Activated CD8-positive, alpha-beta T cell treated with anti-CD3 and anti-CD28 coated beads, Interleukin-2, amount 10 ng/mL, durations not matched to agents 7 days and 5 days (primary cell): ENCODE measurements at regions not wholly inside any gene's neighbourhood (a gene's known extent, or its start where the extent isn't known, plus 50 kb on each side); places are given as distances from the start of the nearest gene placed in this dataset.

Experiments used
- ATAC-seq: fragments of 150-1000 bp; cut with Tn5 transposase; one replicate; pipeline ENCODE4 v1.10.0; 2021; ENCODE audit warnings: moderate library complexity
- CTCF ChIA-PET: fragments of 350-600 bp; sonication (Branson Sonifier 250); formaldehyde crosslinking; loops from one replicate; lab custom pipeline; 2021; ENCODE audit warnings: antibody characterized with exemption; lab: Charles Lee
- POLR2A ChIA-PET: fragments of 350-600 bp; sonication (Branson Sonifier 250); formaldehyde crosslinking; loops from one replicate; lab custom pipeline; 2021; ENCODE audit warnings: antibody characterized with exemption; lab: Charles Lee
- DNase-seq: peaks from one replicate; pipeline ENCODE4 v3.0.0-alpha.2; 2020
- H3K27ac Mint-ChIP-seq: one replicate; pipeline ENCODE4 v1.8.0; 2021; ENCODE audit warnings: mild to moderate bottlenecking, mixed read lengths
- H3K27me3 Mint-ChIP-seq: one replicate; pipeline ENCODE4 v1.8.0; 2021; ENCODE audit warnings: low read depth, mixed read lengths
- H3K36me3 Mint-ChIP-seq: one replicate; pipeline ENCODE4 v1.8.0; 2021; ENCODE audit warnings: low read depth, mixed read lengths
- H3K4me1 Mint-ChIP-seq: one replicate; pipeline ENCODE4 v1.8.0; 2021; ENCODE audit warnings: low read depth, mixed read lengths
- H3K4me3 Mint-ChIP-seq: one replicate; pipeline ENCODE4 v1.8.0; 2021; ENCODE audit warnings: mild to moderate bottlenecking, mixed read lengths
- H3K9me3 Mint-ChIP-seq: one replicate; pipeline ENCODE4 v1.8.0; 2022; ENCODE audit warnings: mixed read lengths; ENCODE audit not compliant: insufficient read depth

DNA sequence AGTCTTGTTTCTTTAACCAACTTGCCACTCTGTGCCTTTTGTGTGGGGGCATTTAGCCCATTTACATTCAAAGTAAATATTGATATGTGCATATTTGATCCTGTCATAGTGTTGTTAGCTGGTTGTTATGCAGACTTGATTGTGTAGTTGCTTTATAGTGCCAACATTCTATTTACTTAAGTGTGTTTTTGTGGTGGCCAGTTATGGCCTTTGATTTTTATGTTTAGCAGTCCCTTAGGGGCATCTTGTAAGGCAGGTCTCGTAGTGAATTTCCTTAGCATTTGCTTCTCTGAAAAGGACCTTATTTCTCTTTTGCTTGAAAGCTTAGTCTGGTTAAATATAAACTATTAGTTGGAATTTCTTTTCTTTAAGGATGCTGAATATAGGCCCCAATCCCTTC is 282.8 kb upstream of the NECTIN3 start:
- H3K4me1 Mint-ChIP-seq, result no peaks in the 10 kb centered on the region
- no peaks in the 10 kb centered on the region for H3K27me3 Mint-ChIP-seq
- no peak for DNase-seq
- H3K4me3 Mint-ChIP-seq, result no peak overlapping the region
- H3K36me3 Mint-ChIP-seq, result no peaks in the 10 kb centered on the region
- no peaks in the 10 kb centered on the region for H3K9me3 Mint-ChIP-seq
- H3K27ac Mint-ChIP-seq, result no peak overlapping the region
- POLR2A ChIA-PET, result no interaction called here
- CTCF ChIA-PET, result no interaction called here
- ATAC-seq, result no peak

- no peak for DNase-seq
- Mint-ChIP-seq H3K36me3 (no peaks in the 10 kb centered on the region), H3K4me3 (no peak overlapping the region), H3K9me3 (no peaks in the 10 kb centered on the region), H3K27ac (no peak overlapping the region), H3K27me3 (no peaks in the 10 kb centered on the region), H3K4me1 (no peaks in the 10 kb centered on the region)
- CTCF ChIA-PET, result no interaction called here
- ATAC-seq, result no peak
- POLR2A ChIA-PET, result no interaction called here
These were observed 282.3 kb upstream of the NECTIN3 start for GRCh38 chr3:110789315-110789714.

GRCh38 chr3:110790631-110791030 is 281.0 kb upstream of the NECTIN3 start:
- no peak overlapping the region for H3K27ac Mint-ChIP-seq
- CTCF ChIA-PET, result no interaction called here
- ATAC-seq, result no peak

GRCh38 chr3:110791995-110792686 is 279.5 kb upstream of the NECTIN3 start:
- peaks cover 2% of the 10 kb centered on the region for H3K27me3 Mint-ChIP-seq
- DNase-seq, result no peak
- no peak overlapping the region for H3K27ac Mint-ChIP-seq
- H3K36me3 Mint-ChIP-seq, result no peaks in the 10 kb centered on the region
- ATAC-seq, result no peak
- ChIA-PET CTCF (no interaction called here), POLR2A (no interaction called here)
- H3K4me1 Mint-ChIP-seq, result no peaks in the 10 kb centered on the region
- no peaks in the 10 kb centered on the region for H3K9me3 Mint-ChIP-seq
- no peak overlapping the region for H3K4me3 Mint-ChIP-seq

More at GRCh38 chr3:110790631-110791030, 281.0 kb upstream of the NECTIN3 start:
- no peaks in the 10 kb centered on the region for H3K36me3 Mint-ChIP-seq
- POLR2A ChIA-PET, result no interaction called here
- no peak for DNase-seq
- H3K4me1 Mint-ChIP-seq, result no peaks in the 10 kb centered on the region
- no peak overlapping the region for H3K4me3 Mint-ChIP-seq
- H3K27me3 Mint-ChIP-seq, result peaks cover 2% of the 10 kb centered on the region
- no peaks in the 10 kb centered on the region for H3K9me3 Mint-ChIP-seq

- ATAC-seq (no peak), DNase-seq (no peak)
- H3K4me1 Mint-ChIP-seq, result no peaks in the 10 kb centered on the region
- no peaks in the 10 kb centered on the region for H3K36me3 Mint-ChIP-seq
- no peak overlapping the region for H3K4me3 Mint-ChIP-seq
- H3K27ac Mint-ChIP-seq, result no peak overlapping the region
- peaks cover 5% of the 10 kb centered on the region for H3K27me3 Mint-ChIP-seq
- CTCF ChIA-PET, result no interaction called here
- POLR2A ChIA-PET, result no interaction called here
- H3K9me3 Mint-ChIP-seq, result no peaks in the 10 kb centered on the region
These were observed 278.0 kb upstream of the NECTIN3 start for GRCh38 chr3:110793611-110794010.

DNA sequence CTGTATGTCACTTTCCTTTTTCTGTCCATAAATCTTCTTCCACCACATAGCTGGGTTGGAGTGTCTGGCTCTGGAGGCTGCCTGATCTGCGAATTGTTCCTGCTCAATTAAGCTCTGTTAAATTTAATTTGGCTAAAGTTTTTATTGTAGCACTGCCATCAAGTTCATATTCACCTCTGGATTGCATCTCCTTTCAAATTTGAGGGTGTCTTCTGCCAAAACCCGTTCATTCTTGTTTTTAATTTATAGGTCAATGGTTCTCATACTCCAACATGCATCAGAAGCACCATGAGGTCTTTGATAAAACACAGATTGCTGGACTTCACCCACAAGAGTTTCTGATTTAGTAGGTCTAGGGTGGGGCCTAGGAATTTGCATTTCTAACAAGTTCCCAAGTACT is 276.5 kb upstream of the NECTIN3 start:
- ChIA-PET POLR2A (no interaction called here), CTCF (no interaction called here)
- ATAC-seq, result no peak
- no peaks in the 10 kb centered on the region for H3K4me1 Mint-ChIP-seq
- no peaks in the 10 kb centered on the region for H3K36me3 Mint-ChIP-seq
- H3K27ac Mint-ChIP-seq, result no peak overlapping the region
- H3K4me3 Mint-ChIP-seq, result no peak overlapping the region
- no peak for DNase-seq
- H3K27me3 Mint-ChIP-seq, result peaks cover 5% of the 10 kb centered on the region
- no peaks in the 10 kb centered on the region for H3K9me3 Mint-ChIP-seq

DNA sequence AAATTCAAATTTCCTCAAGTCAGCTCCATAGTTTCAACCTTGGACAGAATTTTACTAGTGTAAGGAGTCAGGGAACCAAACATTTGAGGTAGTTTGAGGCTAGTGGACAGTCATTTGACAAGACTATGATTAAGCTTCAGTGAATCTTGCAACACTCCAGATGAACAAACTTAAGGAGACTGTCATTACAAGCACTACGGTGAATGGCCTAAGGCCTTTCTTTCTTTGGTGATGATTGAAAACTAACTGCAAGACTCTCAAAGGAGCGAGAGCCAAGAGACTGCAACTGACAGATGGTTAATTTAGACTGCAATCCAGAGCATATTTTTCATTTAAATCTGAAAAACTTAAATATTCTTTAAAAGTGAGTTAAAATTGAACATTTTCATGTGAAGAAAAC is 272.3 kb upstream of the NECTIN3 start:
- H3K9me3 Mint-ChIP-seq, result no peaks in the 10 kb centered on the region
- no peak for ATAC-seq
- H3K4me1 Mint-ChIP-seq, result no peaks in the 10 kb centered on the region

DNA sequence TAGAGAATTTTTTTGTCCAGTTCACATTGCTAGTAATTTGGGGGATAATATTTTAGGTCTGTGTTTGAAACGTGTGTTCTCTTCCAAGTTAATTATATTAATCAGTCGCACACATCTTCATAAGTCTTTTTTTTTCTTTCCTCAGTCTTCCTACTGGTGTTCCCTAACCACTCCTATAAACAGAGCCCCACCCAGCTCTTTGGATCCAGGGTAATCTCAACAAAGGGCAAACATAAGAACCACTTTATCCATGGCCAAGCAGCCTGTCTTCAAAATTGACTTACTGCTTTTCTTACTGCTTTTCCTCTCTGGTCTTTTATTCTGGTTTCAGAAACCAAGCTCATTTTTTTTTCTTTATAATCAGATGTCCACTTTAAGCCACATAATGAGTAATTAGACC is 266.8 kb upstream of the NECTIN3 start:
- Mint-ChIP-seq H3K9me3 (no peaks in the 10 kb centered on the region), H3K4me3 (no peak overlapping the region), H3K27me3 (peaks cover 9% of the 10 kb centered on the region), H3K36me3 (no peaks in the 10 kb centered on the region), H3K27ac (no peak overlapping the region), H3K4me1 (no peaks in the 10 kb centered on the region)
- ChIA-PET CTCF (no interaction called here), POLR2A (no interaction called here)
- no peak for ATAC-seq
- DNase-seq, result no peak

More for the DNA sequence above, 272.3 kb upstream of the NECTIN3 start:
- Mint-ChIP-seq H3K27ac (no peak overlapping the region), H3K36me3 (no peaks in the 10 kb centered on the region), H3K27me3 (peaks cover 5% of the 10 kb centered on the region), H3K4me3 (no peak overlapping the region)
- ChIA-PET CTCF (no interaction called here), POLR2A (no interaction called here)
- no peak for DNase-seq

DNA sequence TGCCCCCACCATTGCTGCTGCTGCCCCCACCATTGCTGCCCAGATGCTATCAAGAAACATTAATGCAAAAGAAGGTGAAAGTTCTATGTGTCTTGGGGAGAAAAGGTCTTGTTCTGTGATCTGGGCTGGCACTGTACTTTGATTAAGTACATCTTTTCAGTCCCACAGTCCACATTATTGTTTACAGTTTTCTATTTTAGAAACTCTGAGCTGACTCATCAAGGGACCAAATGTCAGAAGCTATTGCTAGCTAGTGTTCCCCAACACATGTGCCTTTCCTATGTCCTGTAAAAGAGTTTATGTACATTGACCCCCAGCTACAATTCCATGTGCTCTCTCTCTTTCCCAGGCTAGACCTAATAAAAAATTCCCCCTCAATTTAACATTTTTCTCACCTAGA is 264.7 kb upstream of the NECTIN3 start:
- ATAC-seq, result no peak
- Mint-ChIP-seq H3K4me3 (no peak overlapping the region), H3K9me3 (no peaks in the 10 kb centered on the region), H3K4me1 (no peaks in the 10 kb centered on the region), H3K27me3 (peaks cover 15% of the 10 kb centered on the region), H3K36me3 (no peaks in the 10 kb centered on the region), H3K27ac (no peak overlapping the region)
- CTCF ChIA-PET, result no interaction called here
- POLR2A ChIA-PET, result no interaction called here
- no peak for DNase-seq

DNA sequence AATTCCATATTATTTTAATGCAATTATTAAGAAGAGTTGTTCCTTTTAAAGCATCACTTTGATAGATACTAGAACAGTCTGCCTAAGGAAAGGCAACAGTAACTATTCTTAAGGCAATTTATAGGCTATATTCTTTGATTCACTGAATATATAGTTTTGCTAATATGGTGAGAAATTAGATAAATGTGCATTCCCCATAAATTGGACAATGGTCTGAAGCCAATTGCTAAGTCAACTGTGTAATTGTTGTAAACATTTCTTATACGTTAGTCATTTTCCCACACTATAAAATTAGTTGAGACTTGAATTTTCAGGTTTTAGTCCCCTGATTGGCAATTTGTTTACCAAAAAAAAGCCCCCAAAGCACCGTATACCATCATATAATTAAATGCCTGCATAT is 263.0 kb upstream of the NECTIN3 start:
- CTCF ChIA-PET, result no interaction called here
- Mint-ChIP-seq H3K4me3 (no peak overlapping the region), H3K27ac (no peak overlapping the region), H3K27me3 (peaks cover 22% of the 10 kb centered on the region), H3K9me3 (no peaks in the 10 kb centered on the region), H3K36me3 (no peaks in the 10 kb centered on the region), H3K4me1 (no peaks in the 10 kb centered on the region)
- ATAC-seq (no peak), DNase-seq (no peak)
- POLR2A ChIA-PET, result no interaction called here

GRCh38 chr3:110810356-110810755 is 261.3 kb upstream of the NECTIN3 start:
- peaks cover 22% of the 10 kb centered on the region for H3K27me3 Mint-ChIP-seq
- no peak overlapping the region for H3K4me3 Mint-ChIP-seq
- no peaks in the 10 kb centered on the region for H3K36me3 Mint-ChIP-seq
- POLR2A ChIA-PET, result no interaction called here
- H3K9me3 Mint-ChIP-seq, result no peaks in the 10 kb centered on the region
- CTCF ChIA-PET, result no interaction called here
- peaks cover 16% of the 10 kb centered on the region for H3K4me1 Mint-ChIP-seq
- DNase-seq (no peak), ATAC-seq (no peak)
- no peak overlapping the region for H3K27ac Mint-ChIP-seq

DNA sequence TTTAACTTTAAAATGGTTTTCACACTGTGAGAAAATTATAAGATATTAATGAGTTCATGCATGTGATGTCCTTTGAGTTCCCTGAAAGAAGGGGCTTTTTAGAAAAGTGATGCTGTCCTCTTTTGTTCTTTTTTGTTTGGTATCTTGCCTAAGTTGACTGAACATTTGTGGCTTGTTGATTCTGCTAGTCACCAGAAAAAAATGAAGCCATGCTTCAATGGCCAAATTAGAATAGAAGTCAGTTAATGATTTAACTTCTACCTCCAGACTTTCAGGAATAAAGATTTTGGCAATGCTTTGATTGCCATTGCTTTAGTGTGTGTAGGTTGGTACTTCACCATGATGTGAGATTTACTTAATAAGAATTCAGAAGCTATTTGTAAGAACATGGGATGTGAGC is 260.6 kb upstream of the NECTIN3 start:
- Mint-ChIP-seq H3K36me3 (no peaks in the 10 kb centered on the region), H3K4me1 (peaks cover 16% of the 10 kb centered on the region), H3K27me3 (peaks cover 18% of the 10 kb centered on the region), H3K4me3 (no peak overlapping the region), H3K9me3 (no peaks in the 10 kb centered on the region), H3K27ac (no peak overlapping the region)
- ChIA-PET CTCF (no interaction called here), POLR2A (no interaction called here)
- no peak for ATAC-seq
- no peak for DNase-seq

- CTCF ChIA-PET, result interaction anchor here (1.0 to 1.1 kb wide), 2 partner anchors 9 to 728 kb away, joined by 3 read pairs; no protein-coding TSS in a partner anchor
- H3K4me1 Mint-ChIP-seq, result peaks cover 16% of the 10 kb centered on the region
- DNase-seq (no peak), ATAC-seq (no peak)
- H3K9me3 Mint-ChIP-seq, result no peaks in the 10 kb centered on the region
- H3K36me3 Mint-ChIP-seq, result no peaks in the 10 kb centered on the region
- H3K4me3 Mint-ChIP-seq, result no peak overlapping the region
- no peak overlapping the region for H3K27ac Mint-ChIP-seq
- POLR2A ChIA-PET, result no interaction called here
- peaks cover 16% of the 10 kb centered on the region for H3K27me3 Mint-ChIP-seq
These were observed 258.1 kb upstream of the NECTIN3 start for GRCh38 chr3:110813541-110813940.
